Endothelial cell of umbilical vein (primary cell): ENCODE measurements at regions not wholly inside any gene's neighbourhood (a gene's known extent, or its start where the extent isn't known, plus 50 kb on each side); places are given as distances from the start of the nearest gene placed in this dataset.

Experiments used
- BruUV-seq: library from RNA; stranded (reverse); fragments of 400-500 nt; replicated peaks from 2 replicates; lab custom pipeline; 2021; lab: Mats Ljungman, UMichigan
- CTCF ChIA-PET: fragments of 300-600, 350-600 bp; sonication (Branson Sonifier 250); formaldehyde crosslinking; loops from one replicate; lab custom pipeline; 2021; ENCODE audit warnings: antibody characterized with exemption, inconsistent platforms; lab: Charles Lee
- POLR2A ChIA-PET: fragments of 300-600, 350-600 bp; sonication (Branson Sonifier 250); formaldehyde crosslinking; loops from one replicate; lab custom pipeline; 2021; ENCODE audit warnings: antibody characterized with exemption, inconsistent platforms; lab: Charles Lee
- DNase-seq: peaks from one replicate; pipeline ENCODE4 v3.0.0-alpha.2; 2011; ENCODE audit warnings: low read depth, low spot score
- FAIRE-seq: peaks from 2 replicates; lab custom pipeline; 2011; peaks lifted over from hg19 to GRCh38; lab: Jason Lieb, UNC
- H2AFZ ChIP-seq: 2 replicates; pipeline ENCODE4 v1.6.0; 2012; ENCODE audit warnings: low read depth, low read length, control low read depth, inconsistent platforms
- H3K27ac ChIP-seq: 2 replicates; pipeline ENCODE4 v1.5.1; 2011; ENCODE audit warnings: low read depth, mild to moderate bottlenecking, control low read depth, low read length, moderate library complexity; ENCODE audit not compliant: insufficient read depth
- H3K27me3 ChIP-seq, 2 experiments: 2 replicates each; pipeline versions ENCODE4 v1.6.0 to v1.6.1; 2011; ENCODE audit warnings: low read length in 2 of 2, mixed read lengths in 1 of 2; ENCODE audit not compliant: control insufficient read depth in 2 of 2, insufficient read depth in 2 of 2
- H3K36me3 ChIP-seq, 2 experiments: 2 replicates in 1 of 2; 3 replicates in 1 of 2; pipeline ENCODE4 v1.5.1; 2011; ENCODE audit warnings: low read length in 2 of 2, mild to moderate bottlenecking in 1 of 2, moderate library complexity in 1 of 2; ENCODE audit not compliant: control insufficient read depth in 2 of 2, insufficient read depth in 2 of 2; ENCODE audit errors: extremely low read depth in 1 of 2
- H3K4me1 ChIP-seq: 3 replicates; pipeline ENCODE4 v1.5.1; 2011; ENCODE audit warnings: mild to moderate bottlenecking, low read length; ENCODE audit not compliant: control insufficient read depth, insufficient read depth; ENCODE audit errors: extremely low read depth
- H3K4me2 ChIP-seq: 2 replicates; pipeline ENCODE4 v1.6.1; 2011; ENCODE audit warnings: low read length, control low read depth, mixed read lengths; ENCODE audit not compliant: insufficient read depth
- H3K4me3 ChIP-seq, 3 experiments: fragments of 200-600 bp in 1 of 3; sonication (generic), shearing (Covaris generic) in 1 of 3; replicated peaks in 1 of 3; 2 replicates each; pipeline ENCODE4 v1.5.1; 2011 to 2016; ENCODE audit warnings: control low read depth in 3 of 3, low read length in 3 of 3, mild to moderate bottlenecking in 2 of 3, inconsistent platforms in 1 of 3, low read depth in 1 of 3, moderate library complexity in 1 of 3; ENCODE audit not compliant: insufficient read depth in 1 of 3
- H3K79me2 ChIP-seq: 2 replicates; pipeline ENCODE4 v1.6.0; 2012; ENCODE audit warnings: low read length, inconsistent platforms; ENCODE audit not compliant: control insufficient read depth, insufficient read depth
- H3K9ac ChIP-seq: replicated peaks from 2 replicates; pipeline ENCODE3; 2011; ENCODE audit warnings: low read length, control low read depth; ENCODE audit not compliant: insufficient read depth; ENCODE audit errors: extremely low read depth
- H3K9me1 ChIP-seq: replicated peaks from 3 replicates; pipeline ENCODE4 v1.6.0; 2011; ENCODE audit warnings: mild to moderate bottlenecking, low read length; ENCODE audit not compliant: control insufficient read depth, insufficient read depth; ENCODE audit errors: extremely low read depth
- H3K9me3 ChIP-seq: replicated peaks from 2 replicates; pipeline ENCODE4 v1.5.1; 2012; ENCODE audit warnings: low read length, inconsistent platforms; ENCODE audit not compliant: control insufficient read depth, insufficient read depth
- H4K20me1 ChIP-seq: replicated peaks from 2 replicates; pipeline ENCODE3; 2011; ENCODE audit warnings: mild to moderate bottlenecking, low read length; ENCODE audit not compliant: control insufficient read depth, insufficient read depth; ENCODE audit errors: extremely low read depth
- EZH2 ChIP-seq: IDR thresholded peaks from 2 replicates; pipeline ENCODE4 v1.6.1; 2012; ENCODE audit warnings: borderline replicate concordance, low read depth, mild to moderate bottlenecking, moderate library complexity, low read length, inconsistent platforms; ENCODE audit not compliant: severe bottlenecking
- FOS ChIP-seq: IDR thresholded peaks from 2 replicates; pipeline ENCODE4 v1.6.1; 2011; ENCODE audit warnings: mild to moderate bottlenecking, low read length, moderate library complexity, borderline replicate concordance; ENCODE audit not compliant: insufficient read depth
- GATA2 ChIP-seq: IDR thresholded peaks from 2 replicates; pipeline ENCODE4 v1.7.0; 2011; ENCODE audit warnings: low read depth, mild to moderate bottlenecking, moderate library complexity, mixed read lengths, low read length; ENCODE audit not compliant: insufficient read length, insufficient read depth
- JUN ChIP-seq: IDR thresholded peaks from 2 replicates; pipeline ENCODE4 v1.6.1; 2011; ENCODE audit warnings: borderline replicate concordance, low read depth; ENCODE audit not compliant: insufficient read length, insufficient read depth
- MYC ChIP-seq: IDR thresholded peaks from one replicate; pipeline ENCODE4 v1.6.1; 2011; ENCODE audit warnings: mild to moderate bottlenecking, low read depth, low read length
- POLR2A ChIP-seq: IDR thresholded peaks from 2 replicates; pipeline ENCODE4 v1.6.1; 2012; ENCODE audit warnings: low read depth, mild to moderate bottlenecking, control low read depth, low read length
- POLR2AphosphoS5 ChIP-seq: IDR thresholded peaks from 2 replicates; pipeline ENCODE4 v1.6.1; 2012; ENCODE audit warnings: low read depth, mild to moderate bottlenecking, control low read depth, low read length, moderate library complexity; ENCODE audit not compliant: insufficient read depth
- dilution Hi-C: fragments of 300-500 bp; cut with MboI; formaldehyde crosslinking; loops from one replicate; pipeline ENCODE4 v1.15.0; 2019; ENCODE audit warnings: low sequenced_read_pairs; ENCODE audit not compliant: extremely low pct_ligation_motif_present
- intact Hi-C: fragments of 100-400 bp; cut with micrococcal nuclease; formaldehyde crosslinking; loops from one replicate; pipeline ENCODE4 v1.10.0; 2022
- TF ChIP-seq, protein P1 (sequence below), 2 donors: IDR thresholded peaks; 1 replicate in 1 of 2; 2 replicates in 1 of 2; pipeline ENCODE4 v1.5.1; 2011; ENCODE audit warnings: low read length in 2 of 2, mild to moderate bottlenecking in 2 of 2, moderate library complexity in 2 of 2, control low read depth in 1 of 2, inconsistent platforms in 1 of 2, low read depth in 1 of 2; ENCODE audit not compliant: insufficient read depth in 1 of 2; ENCODE audit errors: extremely low read depth in 1 of 2
- TF ChIP-seq, protein P2 (sequence below): IDR thresholded peaks from 2 replicates; pipeline ENCODE4 v1.6.1; 2011; ENCODE audit not compliant: insufficient read depth, insufficient read length

DNA sequence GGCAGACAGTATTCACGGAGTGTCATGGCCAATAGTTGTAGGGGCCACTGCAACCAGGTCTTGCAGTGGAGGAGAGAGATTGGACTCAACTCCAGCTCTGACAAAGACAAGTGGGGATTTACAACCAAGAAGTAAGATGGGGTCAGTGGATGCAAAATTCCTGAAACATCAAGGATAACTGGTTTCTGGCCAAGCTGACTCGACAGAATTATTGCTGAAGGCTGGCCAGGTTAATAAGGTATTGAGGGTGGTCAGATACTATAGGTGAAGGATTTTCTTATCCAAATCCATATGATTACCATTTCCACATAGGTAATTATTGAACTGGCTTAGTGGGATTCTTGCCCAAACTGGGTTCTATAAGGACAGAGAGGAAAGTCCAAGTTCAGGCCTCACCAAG lies 64.9 kb upstream of the FOXG1 start:
- H3K9me1 ChIP-seq = no peaks in the 10 kb centered on the region
- no peaks in the 10 kb centered on the region for H3K9me3 ChIP-seq
- no peaks in the 10 kb centered on the region for H4K20me1 ChIP-seq
- no peak overlapping the region for H3K27ac ChIP-seq
- no peaks in the 10 kb centered on the region for H3K36me3 ChIP-seq
- no peaks in the 10 kb centered on the region for H3K4me1 ChIP-seq
- H3K27me3 ChIP-seq = no peaks in the 10 kb centered on the region
- TF ChIP-seq JUN (no peak), FOS (no peak), EZH2 (no peak), MYC (no peak), GATA2 (no peak), POLR2AphosphoS5 (no peak), POLR2A (no peak)
- TF ChIP-seq, protein P1, sequence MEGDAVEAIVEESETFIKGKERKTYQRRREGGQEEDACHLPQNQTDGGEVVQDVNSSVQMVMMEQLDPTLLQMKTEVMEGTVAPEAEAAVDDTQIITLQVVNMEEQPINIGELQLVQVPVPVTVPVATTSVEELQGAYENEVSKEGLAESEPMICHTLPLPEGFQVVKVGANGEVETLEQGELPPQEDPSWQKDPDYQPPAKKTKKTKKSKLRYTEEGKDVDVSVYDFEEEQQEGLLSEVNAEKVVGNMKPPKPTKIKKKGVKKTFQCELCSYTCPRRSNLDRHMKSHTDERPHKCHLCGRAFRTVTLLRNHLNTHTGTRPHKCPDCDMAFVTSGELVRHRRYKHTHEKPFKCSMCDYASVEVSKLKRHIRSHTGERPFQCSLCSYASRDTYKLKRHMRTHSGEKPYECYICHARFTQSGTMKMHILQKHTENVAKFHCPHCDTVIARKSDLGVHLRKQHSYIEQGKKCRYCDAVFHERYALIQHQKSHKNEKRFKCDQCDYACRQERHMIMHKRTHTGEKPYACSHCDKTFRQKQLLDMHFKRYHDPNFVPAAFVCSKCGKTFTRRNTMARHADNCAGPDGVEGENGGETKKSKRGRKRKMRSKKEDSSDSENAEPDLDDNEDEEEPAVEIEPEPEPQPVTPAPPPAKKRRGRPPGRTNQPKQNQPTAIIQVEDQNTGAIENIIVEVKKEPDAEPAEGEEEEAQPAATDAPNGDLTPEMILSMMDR (IDR thresholded peaks at IDR 0.05; ENCODE audit: extremely low read depth in 1 of 2, insufficient read depth in 1 of 2, low read depth in 1 of 2, low read length in 2 of 2) = no peak
- TF ChIP-seq, protein P2, sequence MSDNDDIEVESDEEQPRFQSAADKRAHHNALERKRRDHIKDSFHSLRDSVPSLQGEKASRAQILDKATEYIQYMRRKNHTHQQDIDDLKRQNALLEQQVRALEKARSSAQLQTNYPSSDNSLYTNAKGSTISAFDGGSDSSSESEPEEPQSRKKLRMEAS = no peak
- H3K4me3 ChIP-seq = no peak overlapping the region
- ChIA-PET POLR2A (no interaction called here), CTCF (no interaction called here)
- no peak for DNase-seq
- H2AFZ ChIP-seq = no peak overlapping the region
- no peak overlapping the region for H3K4me2 ChIP-seq
- no TSS peak for BruUV-seq
- intact Hi-C loops = no loop called here
- dilution Hi-C loops = no loop called here
- H3K79me2 ChIP-seq = no peaks in the 10 kb centered on the region
- no peak overlapping the region for H3K9ac ChIP-seq
- FAIRE-seq = no peak
